GM13976 (cell line): ENCODE measurements at regions not wholly inside any gene's neighbourhood (a gene's known extent, or its start where the extent isn't known, plus 50 kb on each side); places are given as distances from the start of the nearest gene placed in this dataset.

Source experiments
- DNase-seq: peaks from one replicate; pipeline ENCODE4 v3.0.0; 2012; ENCODE audit warnings: low spot score
- CTCF ChIP-seq: IDR thresholded peaks from 2 replicates; pipeline ENCODE4 v1.5.1; 2012; ENCODE audit warnings: borderline replicate concordance, mild to moderate bottlenecking; ENCODE audit not compliant: insufficient read depth; ENCODE audit errors: extremely low read depth, missing control alignments, control extremely low read depth
- in situ Hi-C: fragments of 300-500 bp; cut with MboI; formaldehyde crosslinking; loops from one replicate; pipeline ENCODE4 v1.12.0; 2022; ENCODE audit warnings: low sequenced_read_pairs, mixed read lengths, inconsistent platforms; ENCODE audit not compliant: unreplicated experiment

- in situ Hi-C loops, result no loop called here
- TF ChIP-seq CTCF, result no peak
- no peak for DNase-seq
These were observed 390.3 kb downstream of the GADD45G start for GRCh38 chr9:89994988-89995613.

DNA sequence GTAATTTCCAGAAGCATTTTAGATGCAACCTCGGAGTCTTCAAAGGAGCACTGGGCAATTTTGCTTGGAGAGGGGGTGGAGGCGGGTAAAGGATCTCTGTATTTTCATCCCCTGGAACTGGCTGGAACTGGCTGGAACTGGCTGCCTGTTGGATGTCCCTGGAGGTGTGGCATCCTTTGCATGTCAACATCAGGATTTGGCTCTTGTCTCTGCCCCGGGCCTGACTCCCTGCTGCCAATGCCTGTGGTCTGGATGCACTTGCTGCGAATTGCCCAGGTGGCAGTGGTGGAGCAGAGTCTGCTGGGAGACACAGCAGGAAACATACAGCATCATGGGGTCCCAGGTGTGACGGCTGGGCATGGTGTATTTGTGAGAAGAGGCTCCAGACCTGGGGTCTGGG, 391.3 kb downstream of the GADD45G start:
- no peak for TF ChIP-seq CTCF
- in situ Hi-C loops, result no loop called here
- no peak for DNase-seq

DNA sequence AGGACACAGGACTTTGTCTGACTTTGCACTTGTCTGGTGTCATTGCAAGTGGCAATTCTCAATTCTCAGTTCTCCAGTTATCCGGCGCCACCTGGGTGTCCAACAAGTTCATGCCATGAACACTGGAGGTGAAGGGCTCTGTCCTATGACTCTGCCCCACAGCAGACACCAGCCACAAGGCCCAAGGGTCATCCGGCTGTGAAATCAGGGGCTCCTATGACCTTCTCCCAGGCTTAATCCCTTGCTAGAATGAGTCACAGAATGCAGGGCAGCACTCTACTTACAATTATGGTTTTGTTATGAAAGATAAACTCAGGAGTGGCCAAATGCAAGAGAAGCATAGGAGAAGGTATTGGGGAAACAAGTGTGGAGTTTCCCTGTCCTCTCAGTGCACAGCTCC, 392.0 kb downstream of the GADD45G start:
- no peak for DNase-seq
- in situ Hi-C loops, result no loop called here
- TF ChIP-seq CTCF, result no peak

DNA sequence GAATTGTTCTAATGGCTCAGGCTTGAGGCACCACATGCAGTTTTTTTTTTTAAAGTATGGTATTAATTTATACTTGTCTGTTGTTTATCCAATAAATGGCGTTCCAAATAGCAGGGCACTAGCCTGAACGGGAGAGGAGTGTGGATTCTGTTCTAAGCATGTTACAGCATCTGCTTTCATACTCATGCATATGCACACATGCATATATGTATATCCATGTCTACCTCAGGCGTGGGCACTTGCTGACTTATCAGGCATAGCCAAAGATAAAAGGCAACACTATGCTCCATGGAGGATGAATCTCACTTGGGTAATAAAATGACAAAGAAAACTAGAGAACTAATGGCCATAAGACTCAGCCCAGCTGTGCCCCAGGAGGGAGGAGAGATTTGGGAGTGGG, 393.8 kb downstream of the GADD45G start:
- no peak for TF ChIP-seq CTCF
- no peak for DNase-seq
- in situ Hi-C loops, result no loop called here

GRCh38 chr9:89999176-89999533, 394.3 kb downstream of the GADD45G start:
- DNase-seq, result no peak
- in situ Hi-C loops, result no loop called here
- TF ChIP-seq CTCF, result no peak

DNA sequence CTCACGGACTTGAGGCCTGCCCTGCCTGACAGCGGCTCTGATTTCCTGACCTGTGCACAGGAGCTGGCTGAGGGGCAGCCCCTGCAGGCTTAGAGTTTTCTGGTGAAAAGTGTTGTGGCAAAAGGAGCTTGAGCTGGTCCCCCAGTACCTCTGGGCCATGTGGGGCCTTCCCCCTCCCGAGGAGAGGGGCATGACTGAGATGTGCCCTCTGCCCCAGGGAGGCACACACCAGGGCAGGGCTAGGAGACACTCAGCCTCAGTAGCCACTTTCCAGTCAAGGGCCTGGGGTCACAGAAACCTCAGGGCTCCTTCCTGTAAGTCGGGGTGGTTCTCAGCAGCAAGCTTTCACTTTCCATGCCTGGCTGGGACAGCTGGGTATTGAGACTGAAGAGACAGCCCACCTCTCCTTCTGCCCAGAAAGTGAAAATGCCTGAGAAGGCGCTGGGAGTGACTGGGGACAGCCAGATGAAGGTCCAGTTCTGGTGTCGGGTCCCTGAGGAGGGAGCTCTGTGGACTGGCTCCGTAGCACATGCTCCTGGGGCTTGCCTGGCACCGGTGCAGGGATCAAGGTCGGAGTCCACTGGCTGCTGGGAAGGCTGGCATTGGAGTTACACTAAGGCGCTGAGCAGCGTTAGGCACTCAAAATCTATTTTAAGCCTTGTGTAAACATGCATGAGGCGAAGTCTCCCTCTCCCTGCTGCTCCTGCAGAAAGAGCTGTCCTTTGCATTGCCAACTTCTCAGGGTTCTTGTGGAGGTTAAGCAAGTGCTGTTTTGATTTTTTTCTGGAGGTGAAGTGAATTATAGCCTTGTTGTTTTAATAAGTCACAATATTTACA, 394.9 kb downstream of the GADD45G start:
- peak; percentile 80 for DNase-seq
- in situ Hi-C loops, result no loop called here
- no peak for TF ChIP-seq CTCF

GRCh38 chr9:90000925-90001324, 396.1 kb downstream of the GADD45G start:
- in situ Hi-C loops, result no loop called here

More at GRCh38 chr9:90000925-90001324, 396.1 kb downstream of the GADD45G start:
- DNase-seq, result no peak
- no peak for TF ChIP-seq CTCF
